ENCODE measurements at regions not wholly inside any gene's neighbourhood (a gene's known extent, or its start where the extent isn't known, plus 50 kb on each side); places are given as distances from the start of the nearest gene placed in this dataset.

DNA sequence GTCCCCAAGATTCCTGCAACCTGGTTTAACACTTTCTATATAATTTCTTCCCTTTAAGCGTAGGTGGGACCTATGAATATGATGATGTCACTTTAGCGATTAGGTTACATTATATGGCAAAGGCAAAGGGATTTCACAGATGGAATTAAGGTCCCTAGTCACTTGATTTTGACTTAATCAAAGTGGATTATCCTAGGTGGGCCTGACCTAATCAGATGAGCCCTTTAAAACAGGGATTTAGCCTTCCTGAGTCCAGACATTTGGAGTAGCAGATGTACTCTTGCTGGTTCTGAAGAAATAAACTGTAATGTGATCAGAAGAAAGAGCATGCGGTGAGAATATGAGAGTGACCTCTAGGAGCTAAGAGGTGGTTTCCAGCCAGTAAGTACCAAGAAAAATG, 67.8 kb upstream of the LIN7C start:
- no peaks in the 10 kb centered on the region for H3K36me3 ChIP-seq (ENCODE audit: control insufficient read depth, insufficient read depth, low read length)
- POLR2A ChIA-PET: no interaction called here
- TF ChIP-seq, protein P1, sequence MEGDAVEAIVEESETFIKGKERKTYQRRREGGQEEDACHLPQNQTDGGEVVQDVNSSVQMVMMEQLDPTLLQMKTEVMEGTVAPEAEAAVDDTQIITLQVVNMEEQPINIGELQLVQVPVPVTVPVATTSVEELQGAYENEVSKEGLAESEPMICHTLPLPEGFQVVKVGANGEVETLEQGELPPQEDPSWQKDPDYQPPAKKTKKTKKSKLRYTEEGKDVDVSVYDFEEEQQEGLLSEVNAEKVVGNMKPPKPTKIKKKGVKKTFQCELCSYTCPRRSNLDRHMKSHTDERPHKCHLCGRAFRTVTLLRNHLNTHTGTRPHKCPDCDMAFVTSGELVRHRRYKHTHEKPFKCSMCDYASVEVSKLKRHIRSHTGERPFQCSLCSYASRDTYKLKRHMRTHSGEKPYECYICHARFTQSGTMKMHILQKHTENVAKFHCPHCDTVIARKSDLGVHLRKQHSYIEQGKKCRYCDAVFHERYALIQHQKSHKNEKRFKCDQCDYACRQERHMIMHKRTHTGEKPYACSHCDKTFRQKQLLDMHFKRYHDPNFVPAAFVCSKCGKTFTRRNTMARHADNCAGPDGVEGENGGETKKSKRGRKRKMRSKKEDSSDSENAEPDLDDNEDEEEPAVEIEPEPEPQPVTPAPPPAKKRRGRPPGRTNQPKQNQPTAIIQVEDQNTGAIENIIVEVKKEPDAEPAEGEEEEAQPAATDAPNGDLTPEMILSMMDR (IDR thresholded peaks at IDR 0.05): no peak
- TF ChIP-seq SIN3A (IDR thresholded peaks at IDR 0.05; ENCODE audit: borderline replicate concordance, insufficient read depth, low read depth, low read length) (no peak), POLR2AphosphoS5 (IDR thresholded peaks at IDR 0.05; ENCODE audit: low read depth, low read length) (no peak), TCF7L2 (IDR thresholded peaks at IDR 0.05; ENCODE audit: low read depth, low read length) (no peak)
- TF ChIP-seq, protein P2, sequence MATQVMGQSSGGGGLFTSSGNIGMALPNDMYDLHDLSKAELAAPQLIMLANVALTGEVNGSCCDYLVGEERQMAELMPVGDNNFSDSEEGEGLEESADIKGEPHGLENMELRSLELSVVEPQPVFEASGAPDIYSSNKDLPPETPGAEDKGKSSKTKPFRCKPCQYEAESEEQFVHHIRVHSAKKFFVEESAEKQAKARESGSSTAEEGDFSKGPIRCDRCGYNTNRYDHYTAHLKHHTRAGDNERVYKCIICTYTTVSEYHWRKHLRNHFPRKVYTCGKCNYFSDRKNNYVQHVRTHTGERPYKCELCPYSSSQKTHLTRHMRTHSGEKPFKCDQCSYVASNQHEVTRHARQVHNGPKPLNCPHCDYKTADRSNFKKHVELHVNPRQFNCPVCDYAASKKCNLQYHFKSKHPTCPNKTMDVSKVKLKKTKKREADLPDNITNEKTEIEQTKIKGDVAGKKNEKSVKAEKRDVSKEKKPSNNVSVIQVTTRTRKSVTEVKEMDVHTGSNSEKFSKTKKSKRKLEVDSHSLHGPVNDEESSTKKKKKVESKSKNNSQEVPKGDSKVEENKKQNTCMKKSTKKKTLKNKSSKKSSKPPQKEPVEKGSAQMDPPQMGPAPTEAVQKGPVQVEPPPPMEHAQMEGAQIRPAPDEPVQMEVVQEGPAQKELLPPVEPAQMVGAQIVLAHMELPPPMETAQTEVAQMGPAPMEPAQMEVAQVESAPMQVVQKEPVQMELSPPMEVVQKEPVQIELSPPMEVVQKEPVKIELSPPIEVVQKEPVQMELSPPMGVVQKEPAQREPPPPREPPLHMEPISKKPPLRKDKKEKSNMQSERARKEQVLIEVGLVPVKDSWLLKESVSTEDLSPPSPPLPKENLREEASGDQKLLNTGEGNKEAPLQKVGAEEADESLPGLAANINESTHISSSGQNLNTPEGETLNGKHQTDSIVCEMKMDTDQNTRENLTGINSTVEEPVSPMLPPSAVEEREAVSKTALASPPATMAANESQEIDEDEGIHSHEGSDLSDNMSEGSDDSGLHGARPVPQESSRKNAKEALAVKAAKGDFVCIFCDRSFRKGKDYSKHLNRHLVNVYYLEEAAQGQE (IDR thresholded peaks at IDR 0.05; ENCODE audit: insufficient read depth in 1 of 2, low read depth in 2 of 2, low read length in 1 of 2): no peak
- BruUV-seq (replicated peaks): no TSS peak
- no peak for ATAC-seq
- H3K4me3 ChIP-seq (ENCODE audit: low read depth in 2 of 2, low read length in 2 of 2): no peak overlapping the region
- in situ Hi-C loops (cut with HindIII; ENCODE audit: low pct_unique_long_range_greater_than_20kb, low sequenced_read_pairs): no loop called here
- H3K27me3 ChIP-seq (ENCODE audit: control insufficient read depth, insufficient read depth, low read length): no peaks in the 10 kb centered on the region
- DNase-seq (ENCODE audit: low read depth, low spot score): no peak
- H3K27ac ChIP-seq (ENCODE audit: low read length): no peak overlapping the region
- H3K4me1 ChIP-seq (ENCODE audit: control insufficient read depth, insufficient read depth, low read length): no peaks in the 10 kb centered on the region
- H3K9me3 ChIP-seq (ENCODE audit: control insufficient read depth, insufficient read depth, low read depth, low read length): no peaks in the 10 kb centered on the region
- intact Hi-C loops (cut with micrococcal nuclease; ENCODE audit: unreplicated experiment): no loop called here
- CTCF ChIA-PET: no interaction called here

DNA sequence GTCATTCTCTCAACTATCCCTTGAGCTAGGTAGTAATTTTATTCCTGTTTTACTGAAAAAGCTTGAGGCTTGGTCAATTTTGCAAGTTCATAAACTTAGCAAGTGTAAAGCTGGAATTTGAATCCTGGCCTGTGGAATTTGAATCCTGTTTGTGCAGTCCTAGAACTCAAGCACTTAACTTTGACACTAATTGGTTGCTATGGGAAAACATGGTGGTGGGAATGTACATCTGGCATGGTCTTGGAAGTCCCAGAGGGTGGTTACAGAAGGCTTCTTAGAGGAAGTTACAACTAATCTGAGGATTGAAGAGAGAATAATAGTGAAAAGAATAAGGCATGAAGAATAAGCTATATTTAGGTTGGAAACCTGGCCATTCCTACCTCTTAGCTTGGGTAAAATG, 66.5 kb upstream of the LIN7C start:
- H3K4me1 ChIP-seq (ENCODE audit: control insufficient read depth, insufficient read depth, low read length): no peaks in the 10 kb centered on the region
- intact Hi-C loops (cut with micrococcal nuclease; ENCODE audit: unreplicated experiment) (no loop called here), in situ Hi-C loops (cut with HindIII; ENCODE audit: low pct_unique_long_range_greater_than_20kb, low sequenced_read_pairs) (no loop called here)
- H3K36me3 ChIP-seq (ENCODE audit: control insufficient read depth, insufficient read depth, low read length): no peaks in the 10 kb centered on the region
- no peaks in the 10 kb centered on the region for H3K27me3 ChIP-seq (ENCODE audit: control insufficient read depth, insufficient read depth, low read length)
- TF ChIP-seq, protein P2 (IDR thresholded peaks at IDR 0.05; ENCODE audit: insufficient read depth in 1 of 2, low read depth in 2 of 2, low read length in 1 of 2): no peak
- TF ChIP-seq TCF7L2 (IDR thresholded peaks at IDR 0.05; ENCODE audit: low read depth, low read length) (no peak), SIN3A (IDR thresholded peaks at IDR 0.05; ENCODE audit: borderline replicate concordance, insufficient read depth, low read depth, low read length) (no peak), POLR2AphosphoS5 (IDR thresholded peaks at IDR 0.05; ENCODE audit: low read depth, low read length) (no peak)
- TF ChIP-seq, protein P1 (IDR thresholded peaks at IDR 0.05): no peak
- no TSS peak for BruUV-seq (replicated peaks)
- ChIA-PET POLR2A (no interaction called here), CTCF (no interaction called here)
- no peak overlapping the region for H3K4me3 ChIP-seq (ENCODE audit: low read depth in 2 of 2, low read length in 2 of 2)
- DNase-seq (ENCODE audit: low read depth, low spot score) (no peak), ATAC-seq (no peak)
- no peak overlapping the region for H3K27ac ChIP-seq (ENCODE audit: low read length)
- H3K9me3 ChIP-seq (ENCODE audit: control insufficient read depth, insufficient read depth, low read depth, low read length): no peaks in the 10 kb centered on the region
